HepG2 (cell line): ENCODE measurements at regions not wholly inside any gene's neighbourhood (a gene's known extent, or its start where the extent isn't known, plus 50 kb on each side); places are given as distances from the start of the nearest gene placed in this dataset.
A peak's percentile ranks its signal among the peaks of the same experiment; 100 is the strongest.

Experiments
- ATAC-seq: fragments of 200-7000 bp; cut with Tn5 transposase; 3 replicates; pipeline ENCODE4 v1.9.1; 2020; ENCODE audit warnings: mild to moderate bottlenecking, moderate library complexity
- BruUV-seq: library from RNA; stranded (reverse); fragments of 400-500 nt; replicated peaks from 2 replicates; lab custom pipeline; 2021; lab: Mats Ljungman, UMichigan
- CTCF ChIA-PET: fragments of 300-600 bp; formaldehyde crosslinking; extraction: SDS; loops from one replicate; lab custom pipeline; 2021; ENCODE audit warnings: low total read pairs, inconsistent platforms, low intra/inter-chr PET ratio; lab: Yijun Ruan, JAX
- POLR2A ChIA-PET: fragments of 350-600 bp; sonication (Branson Sonifier 250); formaldehyde crosslinking; loops from one replicate; lab custom pipeline; 2020; ENCODE audit warnings: antibody characterized with exemption, inconsistent platforms; lab: Yijun Ruan, JAX
- DNase-seq: peaks from one replicate; pipeline ENCODE4 v3.0.0-alpha.2; 2015; ENCODE audit warnings: low spot score
- FAIRE-seq: peaks from 3 replicates; lab custom pipeline; 2011; peaks lifted over from hg19 to GRCh38; lab: Jason Lieb, UNC
- H2AFZ ChIP-seq: one replicate; pipeline ENCODE4 v1.6.1; 2011; ENCODE audit warnings: low read length, inconsistent platforms
- H3K27ac ChIP-seq: fragments of 300-600 bp; 3 replicates; pipeline ENCODE4 v1.8.0; 2011; ENCODE audit warnings: mixed run types, mild to moderate bottlenecking, mixed read lengths, low read length, inconsistent platforms; ENCODE audit not compliant: insufficient read depth; ENCODE audit errors: extremely low read length
- H3K27me3 ChIP-seq, 2 experiments: fragments of 200-600 bp in 1 of 2; 2 replicates in 1 of 2; 3 replicates in 1 of 2; pipeline versions ENCODE4 v1.6.0 to v1.8.0; 2011; ENCODE audit warnings: low read length in 2 of 2, mild to moderate bottlenecking in 2 of 2, moderate library complexity in 2 of 2, inconsistent platforms in 1 of 2; ENCODE audit not compliant: insufficient read depth in 2 of 2, control insufficient read depth in 1 of 2
- H3K36me3 ChIP-seq, 2 experiments: fragments of 200-600 bp in 1 of 2; replicated peaks in 1 of 2; 2 replicates in 1 of 2; 3 replicates in 1 of 2; pipeline versions ENCODE4 v1.5.1 to v1.8.0; 2011; ENCODE audit warnings: low read length in 2 of 2, inconsistent platforms in 1 of 2; ENCODE audit not compliant: insufficient read depth in 2 of 2, control insufficient read depth in 1 of 2
- H3K4me1 ChIP-seq: 2 replicates; pipeline ENCODE4 v1.5.1; 2012; ENCODE audit warnings: low read length, inconsistent platforms; ENCODE audit not compliant: insufficient read depth
- H3K4me2 ChIP-seq: 2 replicates; pipeline ENCODE4 v1.6.0; 2011; ENCODE audit warnings: low read depth, low read length, inconsistent platforms
- H3K4me3 ChIP-seq, 3 experiments: fragments of 200-600 bp in 1 of 3; sonication (generic), shearing (Covaris generic) in 1 of 3; replicated peaks in 1 of 3; 2 replicates each; pipeline ENCODE4 v1.5.1; 2011 to 2016; ENCODE audit warnings: low read length in 3 of 3, inconsistent platforms in 2 of 3, low read depth in 2 of 3, mild to moderate bottlenecking in 2 of 3, control low read depth in 1 of 3, mixed read lengths in 1 of 3; ENCODE audit not compliant: insufficient read depth in 1 of 3
- H3K79me2 ChIP-seq: one replicate; pipeline ENCODE4 v1.6.1; 2011; ENCODE audit warnings: low read length, inconsistent platforms; ENCODE audit not compliant: insufficient read depth
- H3K9ac ChIP-seq: 2 replicates; pipeline ENCODE4 v1.6.0; 2011; ENCODE audit warnings: mild to moderate bottlenecking, low read depth, low read length, inconsistent platforms; ENCODE audit not compliant: insufficient read depth
- H3K9me3 ChIP-seq: 2 replicates; pipeline ENCODE4 v1.5.1; 2012; ENCODE audit warnings: mild to moderate bottlenecking, low read length
- H4K20me1 ChIP-seq: 2 replicates; pipeline ENCODE4 v1.6.0; 2011; ENCODE audit warnings: inconsistent platforms, mild to moderate bottlenecking, low read length, moderate library complexity; ENCODE audit not compliant: insufficient read depth
- ETS1 ChIP-seq: sonication (generic); formaldehyde crosslinking; IDR thresholded peaks from 2 replicates; pipeline ENCODE4 v1.4.0; 2020; ENCODE audit warnings: missing genetic modification reagents
- MATR3 ChIP-seq: sonication (generic); formaldehyde crosslinking; IDR thresholded peaks from 2 replicates; pipeline ENCODE4 v1.4.0; 2020; ENCODE audit warnings: missing genetic modification reagents
- NFATC3 ChIP-seq: sonication (generic); formaldehyde crosslinking; IDR thresholded peaks from 2 replicates; pipeline ENCODE4 v1.5.1; 2020; ENCODE audit warnings: mild to moderate bottlenecking, missing genetic modification reagents
- ZHX2 ChIP-seq, 2 experiments: sonication (generic) in 1 of 2; formaldehyde crosslinking in 1 of 2; IDR thresholded peaks; 2 replicates each; pipeline versions ENCODE4 v1.6.1 to v1.9.0; 2014 to 2022; ENCODE audit warnings: antibody characterized with exemption in 1 of 2, borderline replicate concordance in 1 of 2, inconsistent platforms in 1 of 2, low read depth in 1 of 2, missing genetic modification reagents in 1 of 2
- ZNF367 ChIP-seq: sonication (generic); formaldehyde crosslinking; IDR thresholded peaks from 2 replicates; pipeline ENCODE4 v1.4.0; 2020; ENCODE audit warnings: missing genetic modification reagents, borderline replicate concordance
- ZNF414 ChIP-seq: sonication (generic); formaldehyde crosslinking; IDR thresholded peaks from 2 replicates; pipeline ENCODE4 v1.5.0; 2020; ENCODE audit warnings: missing genetic modification reagents
- ZNF468 ChIP-seq: sonication (generic); formaldehyde crosslinking; IDR thresholded peaks from 2 replicates; pipeline ENCODE4 v1.8.0; 2022; ENCODE audit warnings: mild to moderate bottlenecking, moderate library complexity, missing genetic modification reagents
- ZNF501 ChIP-seq: sonication (generic); formaldehyde crosslinking; IDR thresholded peaks from 2 replicates; pipeline ENCODE4 v1.5.1; 2020; ENCODE audit warnings: mild to moderate bottlenecking, moderate library complexity, missing genetic modification reagents
- ZNF549 ChIP-seq: sonication (generic); formaldehyde crosslinking; IDR thresholded peaks from 2 replicates; pipeline ENCODE4 v1.5.0; 2020; ENCODE audit warnings: missing genetic modification reagents
- ZNF800 ChIP-seq: sonication (generic); formaldehyde crosslinking; IDR thresholded peaks from 2 replicates; pipeline ENCODE4 v1.4.0; 2020; ENCODE audit warnings: missing genetic modification reagents
- WGBS: methylation state at CpG from one replicate; pipeline ENCODE4 v1.1.6; 2017; ENCODE audit warnings: low lambda C conversion rate; 5-methylcytosine and 5-hydroxymethylcytosine counted together
- in situ Hi-C: cut with HindIII; loops from 2 replicates; pipeline ENCODE4 v1.10.0; 2017; ENCODE audit warnings: low pct_unique_long_range_greater_than_20kb; ENCODE audit not compliant: extremely low pct_ligation_motif_present
- intact Hi-C: fragments of 100-400 bp; cut with micrococcal nuclease; formaldehyde crosslinking; loops from one replicate; pipeline ENCODE4 v1.10.0; 2022; ENCODE audit not compliant: unreplicated experiment
- TF ChIP-seq, protein P1 (sequence below): sonication (generic); formaldehyde crosslinking; IDR thresholded peaks from 2 replicates; pipeline ENCODE4 v1.4.0; 2020; ENCODE audit warnings: missing genetic modification reagents, mild to moderate bottlenecking, borderline replicate concordance

- no peak overlapping the region for H3K4me3 ChIP-seq
- intact Hi-C loops (no loop called here), in situ Hi-C loops (no loop called here)
- no peak for DNase-seq
- H3K79me2 ChIP-seq, result no peaks in the 10 kb centered on the region
- ChIA-PET CTCF (no interaction called here), POLR2A (no interaction called here)
- WGBS, result 47% methylated on average over 4 of the region's 4 CpGs
- H3K27me3 ChIP-seq, result peaks cover 0 to 27% of the 10 kb centered on the region in 2 experiments; a peak in 3 of 5 replicates
- no peaks in the 10 kb centered on the region for H4K20me1 ChIP-seq
- H3K4me2 ChIP-seq, result no peak overlapping the region
- BruUV-seq, result no TSS peak
- no peak overlapping the region for H3K27ac ChIP-seq
- H2AFZ ChIP-seq, result no peak overlapping the region
- no peak for FAIRE-seq
- H3K4me1 ChIP-seq, result no peaks in the 10 kb centered on the region
- H3K9me3 ChIP-seq, result no peaks in the 10 kb centered on the region
- no peak overlapping the region for H3K9ac ChIP-seq
- ATAC-seq, result peak; percentile 49; the same call in 2 of the 3 replicates
- no peaks in the 10 kb centered on the region for H3K36me3 ChIP-seq
- TF ChIP-seq ZNF468 (CRISPR knock-in tag) (no peak), ZHX2 (IDR thresholded peaks at IDR 0.05; ENCODE audit: low read depth) (no peak), ZHX2 (CRISPR knock-in tag; IDR thresholded peaks at IDR 0.05; ENCODE audit: borderline replicate concordance) (no peak), NFATC3 (CRISPR knock-in tag) (no peak), ETS1 (CRISPR knock-in tag) (no peak), MATR3 (no peak), ZNF549 (CRISPR knock-in tag) (no peak), ZNF501 (CRISPR knock-in tag) (no peak), ZNF367 (CRISPR knock-in tag) (no peak), ZNF800 (CRISPR knock-in tag) (no peak), ZNF414 (CRISPR knock-in tag) (no peak)
- TF ChIP-seq, protein P1, sequence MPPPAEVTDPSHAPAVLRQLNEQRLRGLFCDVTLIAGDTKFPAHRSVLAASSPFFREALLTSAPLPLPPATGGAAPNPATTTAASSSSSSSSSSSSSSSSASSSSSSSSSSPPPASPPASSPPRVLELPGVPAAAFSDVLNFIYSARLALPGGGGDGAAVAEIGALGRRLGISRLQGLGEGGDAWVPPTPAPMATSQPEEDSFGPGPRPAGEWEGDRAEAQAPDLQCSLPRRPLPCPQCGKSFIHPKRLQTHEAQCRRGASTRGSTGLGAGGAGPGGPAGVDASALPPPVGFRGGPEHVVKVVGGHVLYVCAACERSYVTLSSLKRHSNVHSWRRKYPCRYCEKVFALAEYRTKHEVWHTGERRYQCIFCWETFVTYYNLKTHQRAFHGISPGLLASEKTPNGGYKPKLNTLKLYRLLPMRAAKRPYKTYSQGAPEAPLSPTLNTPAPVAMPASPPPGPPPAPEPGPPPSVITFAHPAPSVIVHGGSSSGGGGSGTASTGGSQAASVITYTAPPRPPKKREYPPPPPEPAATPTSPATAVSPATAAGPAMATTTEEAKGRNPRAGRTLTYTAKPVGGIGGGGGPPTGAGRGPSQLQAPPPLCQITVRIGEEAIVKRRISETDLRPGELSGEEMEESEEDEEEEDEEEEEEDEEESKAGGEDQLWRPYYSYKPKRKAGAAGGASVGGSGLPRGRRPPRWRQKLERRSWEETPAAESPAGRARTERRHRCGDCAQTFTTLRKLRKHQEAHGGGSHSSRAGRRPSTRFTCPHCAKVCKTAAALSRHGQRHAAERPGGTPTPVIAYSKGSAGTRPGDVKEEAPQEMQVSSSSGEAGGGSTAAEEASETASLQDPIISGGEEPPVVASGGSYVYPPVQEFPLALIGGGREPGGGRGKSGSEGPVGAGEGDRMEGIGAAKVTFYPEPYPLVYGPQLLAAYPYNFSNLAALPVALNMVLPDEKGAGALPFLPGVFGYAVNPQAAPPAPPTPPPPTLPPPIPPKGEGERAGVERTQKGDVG (CRISPR knock-in tag), result no peak
Measured at GRCh38 chr2:105959357-105959756, 214.6 kb downstream of the NCK2 start.
